Retinal pigment epithelial cell (primary cell): ENCODE measurements at regions not wholly inside any gene's neighbourhood (a gene's known extent, or its start where the extent isn't known, plus 50 kb on each side); places are given as distances from the start of the nearest gene placed in this dataset.

Experiments
- DNase-seq: peaks from one replicate; pipeline ENCODE4 v3.0.0-alpha.2; 2010; ENCODE audit warnings: low read depth
- H3K4me3 ChIP-seq: 2 replicates; pipeline ENCODE4 v1.5.1; 2011; ENCODE audit warnings: mild to moderate bottlenecking, low read length, control low read depth, moderate library complexity
- TF ChIP-seq, protein P1 (sequence below): conservative IDR thresholded peaks from 2 replicates; pipeline ENCODE4 v1.5.1; 2011; ENCODE audit warnings: low read depth, low read length, control low read depth, inconsistent platforms

DNA sequence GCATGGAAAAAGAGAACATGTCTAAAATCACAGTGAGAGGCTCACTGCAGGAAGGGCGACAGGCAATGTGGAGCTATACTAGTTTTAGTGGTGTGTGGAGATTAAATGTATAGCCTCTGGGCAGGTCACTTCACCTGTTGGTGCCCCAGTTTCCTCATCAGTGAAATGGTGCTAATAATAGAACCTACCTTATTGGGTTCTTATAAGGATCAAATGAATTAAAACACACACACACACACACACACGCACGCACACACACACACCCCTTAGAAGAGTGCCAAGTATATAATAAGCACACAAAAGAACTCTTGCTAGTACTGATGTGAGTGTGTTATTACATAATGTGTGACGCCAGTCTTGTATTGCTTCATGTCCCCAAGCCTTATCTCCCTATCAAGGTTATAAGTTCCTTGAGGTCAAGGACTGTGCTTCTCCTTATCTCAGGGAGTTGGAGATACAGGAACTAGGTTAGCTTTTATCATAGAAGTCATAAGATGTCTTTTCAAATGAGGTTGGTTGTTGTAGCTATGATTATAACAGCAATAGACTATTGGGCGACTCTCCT lies 98.0 kb upstream of the CXCR4 start:
- TF ChIP-seq, protein P1, sequence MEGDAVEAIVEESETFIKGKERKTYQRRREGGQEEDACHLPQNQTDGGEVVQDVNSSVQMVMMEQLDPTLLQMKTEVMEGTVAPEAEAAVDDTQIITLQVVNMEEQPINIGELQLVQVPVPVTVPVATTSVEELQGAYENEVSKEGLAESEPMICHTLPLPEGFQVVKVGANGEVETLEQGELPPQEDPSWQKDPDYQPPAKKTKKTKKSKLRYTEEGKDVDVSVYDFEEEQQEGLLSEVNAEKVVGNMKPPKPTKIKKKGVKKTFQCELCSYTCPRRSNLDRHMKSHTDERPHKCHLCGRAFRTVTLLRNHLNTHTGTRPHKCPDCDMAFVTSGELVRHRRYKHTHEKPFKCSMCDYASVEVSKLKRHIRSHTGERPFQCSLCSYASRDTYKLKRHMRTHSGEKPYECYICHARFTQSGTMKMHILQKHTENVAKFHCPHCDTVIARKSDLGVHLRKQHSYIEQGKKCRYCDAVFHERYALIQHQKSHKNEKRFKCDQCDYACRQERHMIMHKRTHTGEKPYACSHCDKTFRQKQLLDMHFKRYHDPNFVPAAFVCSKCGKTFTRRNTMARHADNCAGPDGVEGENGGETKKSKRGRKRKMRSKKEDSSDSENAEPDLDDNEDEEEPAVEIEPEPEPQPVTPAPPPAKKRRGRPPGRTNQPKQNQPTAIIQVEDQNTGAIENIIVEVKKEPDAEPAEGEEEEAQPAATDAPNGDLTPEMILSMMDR: no peak
- no peak overlapping the region for H3K4me3 ChIP-seq
- DNase-seq: no peak

DNA sequence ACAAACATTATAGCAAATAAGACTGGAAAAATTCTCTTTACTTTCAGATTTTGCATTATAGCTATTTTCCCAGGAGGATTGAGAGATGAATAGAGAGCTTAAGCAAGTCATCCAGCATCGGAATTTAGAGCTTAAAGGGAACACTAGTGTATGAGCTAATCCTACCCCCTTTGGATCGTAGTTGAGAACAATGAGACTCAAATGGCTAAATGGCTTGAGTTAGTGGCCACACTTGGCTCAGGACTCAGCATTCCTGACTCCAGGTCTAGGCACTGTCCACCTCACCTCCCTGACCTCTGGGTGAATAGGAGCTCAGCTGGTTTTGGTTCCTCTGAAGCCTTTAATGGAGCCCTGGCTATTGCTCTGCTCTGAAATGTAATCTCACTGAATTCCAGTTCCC lies 97.5 kb upstream of the CXCR4 start:
- TF ChIP-seq, protein P1: no peak
- DNase-seq: peak; percentile 81
- H3K4me3 ChIP-seq: no peak overlapping the region

DNA sequence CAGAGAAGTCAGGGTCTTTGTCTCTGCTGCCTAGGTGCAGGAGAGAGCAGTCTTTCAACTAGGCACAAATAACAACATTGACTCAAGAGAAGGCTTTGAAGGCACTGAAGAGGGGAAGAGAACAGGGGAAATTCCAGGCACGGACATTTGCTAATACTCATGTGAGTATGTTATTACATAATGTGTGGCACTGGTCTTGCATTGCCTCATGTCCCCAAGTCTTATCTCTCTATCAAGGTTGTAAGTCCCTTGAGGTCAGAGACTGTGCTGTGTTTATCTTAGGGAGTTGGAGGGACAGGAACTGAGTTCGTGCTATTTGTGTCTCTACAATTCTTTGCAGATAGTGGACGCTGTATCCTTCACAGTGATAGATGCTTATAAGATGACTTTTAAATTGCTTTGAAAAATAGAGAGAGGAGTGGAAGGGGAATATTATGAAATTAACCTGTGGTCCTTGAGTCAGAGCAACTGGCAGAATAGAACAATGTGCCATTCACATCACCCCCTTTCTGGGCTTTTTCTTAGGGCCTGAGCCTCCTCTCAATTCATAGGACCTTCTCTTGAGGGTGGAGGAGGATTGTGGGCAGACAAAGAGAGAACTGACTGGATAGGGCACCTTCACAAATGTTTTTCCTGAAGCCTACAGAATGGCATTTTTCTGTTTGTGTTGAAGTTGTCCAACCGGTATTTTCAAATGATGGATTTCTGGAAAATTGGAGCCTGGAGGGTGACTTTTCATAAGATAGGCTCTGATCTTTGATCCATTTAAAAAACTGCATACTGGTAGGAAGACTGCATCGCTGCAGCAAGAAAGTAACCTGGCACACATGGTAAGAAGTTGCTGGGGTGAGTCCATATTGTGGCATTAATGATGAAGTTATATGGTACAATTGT lies 96.6 kb upstream of the CXCR4 start:
- no peak overlapping the region for H3K4me3 ChIP-seq
- DNase-seq: no peak
- TF ChIP-seq, protein P1: no peak

DNA sequence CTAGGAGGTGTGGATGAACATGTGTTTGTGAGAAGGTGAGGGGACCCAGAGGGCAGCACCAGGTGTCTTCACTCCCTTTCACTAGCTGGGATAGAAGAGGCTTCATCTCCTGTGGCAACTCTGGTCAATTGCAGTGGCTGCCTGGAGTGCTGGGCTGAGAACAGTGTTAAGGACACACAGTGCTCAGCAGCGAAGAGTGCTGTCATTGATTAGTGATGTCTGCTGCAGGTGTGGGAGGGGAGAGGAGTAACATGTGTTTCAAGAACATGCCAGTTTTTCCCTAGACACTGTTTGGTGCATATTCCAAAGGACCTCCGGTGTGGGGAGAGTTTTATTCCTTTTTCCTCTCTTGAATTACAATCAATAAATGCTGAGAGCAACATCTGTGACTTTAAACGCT lies 95.9 kb upstream of the CXCR4 start:
- H3K4me3 ChIP-seq: no peak overlapping the region
- TF ChIP-seq, protein P1: no peak
- DNase-seq: no peak

DNA sequence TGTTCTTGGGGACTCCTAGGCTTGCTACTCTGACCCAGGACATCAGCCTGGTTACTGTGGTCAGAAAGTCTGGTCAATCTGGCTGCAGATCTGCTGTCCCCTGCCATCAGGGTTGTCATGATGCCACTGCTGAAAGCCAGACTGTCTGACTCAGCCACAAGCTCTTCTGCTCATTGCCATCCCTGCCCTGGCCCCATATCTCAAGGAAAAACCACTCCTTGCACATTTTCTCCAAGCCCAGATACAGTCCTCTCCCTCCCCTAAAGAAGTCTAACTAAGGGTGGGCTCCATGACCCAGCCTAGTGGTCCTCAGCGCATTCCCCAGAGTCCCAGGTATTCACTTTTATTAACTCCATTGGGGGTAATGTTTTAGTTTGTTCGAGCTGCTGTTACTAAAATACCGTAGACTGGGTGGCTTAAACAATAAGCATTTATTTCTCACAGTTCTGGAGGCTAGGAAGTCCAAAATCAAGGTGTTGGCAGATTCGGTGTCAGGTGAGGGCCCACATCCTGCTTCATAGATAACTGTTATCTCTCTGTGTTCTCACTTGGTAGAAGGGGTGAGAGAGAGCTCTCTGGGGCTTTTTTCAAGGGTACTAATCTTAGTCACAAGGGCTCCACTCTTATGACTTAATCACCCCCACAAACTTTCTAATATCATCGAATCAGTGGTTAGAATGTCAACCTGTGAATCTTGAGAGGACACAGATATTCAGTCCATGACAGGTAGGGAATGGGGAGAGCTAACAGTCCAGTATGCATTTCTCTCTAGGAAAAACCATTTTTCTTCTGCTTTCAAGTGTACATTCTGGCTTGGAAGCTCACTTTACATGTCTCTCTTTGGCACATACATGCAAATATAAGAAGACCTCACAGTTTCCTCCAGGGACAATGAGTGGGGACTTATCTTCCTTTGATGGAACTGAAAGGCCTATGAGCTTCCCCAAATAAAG lies 94.8 kb upstream of the CXCR4 start:
- no peak for DNase-seq
- H3K4me3 ChIP-seq: no peak overlapping the region

DNA sequence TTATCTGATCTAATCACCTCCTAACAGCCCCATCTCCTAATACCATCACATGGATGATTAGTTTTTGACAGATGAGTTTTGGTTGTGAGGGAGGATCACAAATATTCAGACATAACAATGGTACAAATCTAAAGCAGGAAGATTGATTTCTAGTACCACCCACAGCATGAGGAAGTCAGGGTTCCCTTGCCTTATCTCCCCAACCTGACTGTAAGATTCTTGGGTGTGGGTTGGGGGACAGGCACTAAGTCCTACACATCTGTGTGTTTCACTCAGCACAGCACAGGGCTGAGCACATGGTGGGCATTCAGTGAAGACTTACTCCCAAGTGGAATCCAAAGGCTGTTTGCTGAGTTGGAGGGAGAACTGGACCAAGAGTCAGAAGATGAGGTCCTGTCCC lies 93.8 kb upstream of the CXCR4 start:
- DNase-seq: no peak
- TF ChIP-seq, protein P1: no peak
- no peak overlapping the region for H3K4me3 ChIP-seq

More for the DNA sequence above, 94.8 kb upstream of the CXCR4 start:
- TF ChIP-seq, protein P1: no peak
